Pancreas (tissue), 10 donors: ENCODE measurements at regions not wholly inside any gene's neighbourhood (a gene's known extent, or its start where the extent isn't known, plus 50 kb on each side); places are given as distances from the start of the nearest gene placed in this dataset.
A peak's percentile ranks its signal among the peaks of the same experiment; 100 is the strongest.
"Not testable (repeated sequence)": the region's sequence is repeated elsewhere in the genome, so short reads cannot be mapped to it uniquely, and the experiment has no call there.

ENCODE experiments used
- ATAC-seq, 4 donors: fragments of 200-7000 bp; cut with Tn5 transposase; one replicate each; pipeline versions ENCODE4 v1.8.0 to v1.9.1; 2020; ENCODE audit warnings: mild to moderate bottlenecking in 4 of 4, moderate library complexity in 4 of 4
- DNase-seq, 6 donors: peaks; one replicate each; pipeline ENCODE4 v3.0.0-alpha.2; 2020
- FAIRE-seq: peaks from 2 replicates; lab custom pipeline; 2012; peaks lifted over from hg19 to GRCh38; lab: Jason Lieb, UNC
- H3K27ac ChIP-seq, 4 donors: fragments of 200-600 bp; sonication (generic); 1 replicate in 3 of 4; 2 replicates in 1 of 4; pipeline versions ENCODE4 v1.5.0 to v1.8.0; 2020
- H3K27me3 ChIP-seq, 4 donors: fragments of 200-600 bp; one replicate each; pipeline ENCODE4 v1.8.0; 2021
- H3K36me3 ChIP-seq, 3 donors: fragments of 200-600 bp; sonication (generic) in 1 of 3; one replicate each; pipeline versions ENCODE4 v1.5.0 to v1.8.0; 2020 to 2021
- H3K4me1 ChIP-seq, 3 donors: fragments of 200-600 bp; one replicate each; pipeline ENCODE4 v1.8.0; 2021
- H3K4me3 ChIP-seq, 4 donors: fragments of 200-600 bp; sonication (generic) in 2 of 4; one replicate each; pipeline versions ENCODE4 v1.5.0 to v1.8.0; 2020 to 2021
- H3K9me3 ChIP-seq, 4 donors: fragments of 200-600 bp; one replicate each; pipeline ENCODE4 v1.8.0; 2021
- WGBS, 2 donors: extraction: QIAGEN DNeasy Blood & Tissue Kit; methylation state at CpG; one replicate each; pipeline ENCODE4 v1.1.7; 2013; 5-methylcytosine and 5-hydroxymethylcytosine counted together
- intact Hi-C, 3 donors: fragments of 100-400 bp; cut with DNase I; formaldehyde crosslinking; loops; one replicate each; pipeline versions ENCODE4 v1.11.1 to v1.14.2; 2022
- donor health status: healthy with polysubstance abuse.
- donor health status: DM: no; HTN: no; CAD: no; lungs with moderate emphysema.
- donor health status: DM: no; HTN: no; CAD: no.
- donor health status: control.
- donor health status: control.
- donor health status: Bipolar disorder and iron deficiency.
- donor health status: DM: yes; HTN: yes; CAD: no.
- donor health status: DM: no; HTN: no; CAD: no.
- donor health status: DM: no; HTN: no; CAD: no.
- donor health status: DM: yes; HTN: yes; CAD: no.

GRCh38 chr5:177847914-177848313, 65.2 kb upstream of the FAM153A start:
- ATAC-seq, H3K36me3 ChIP-seq, H3K4me1 ChIP-seq, H3K4me3 ChIP-seq, H3K27ac ChIP-seq, H3K9me3 ChIP-seq, H3K27me3 ChIP-seq, intact Hi-C loops, FAIRE-seq, DNase-seq: not testable (repeated sequence)
- 75 to 90% methylated on average over 6 of the region's 7 CpGs for WGBS, 2 donors

GRCh38 chr5:177846598-177846997, 63.9 kb upstream of the FAM153A start:
- H3K4me3 ChIP-seq, H3K9me3 ChIP-seq, H3K36me3 ChIP-seq, H3K27ac ChIP-seq, FAIRE-seq, H3K27me3 ChIP-seq, DNase-seq, H3K4me1 ChIP-seq, intact Hi-C loops: not testable (repeated sequence)
- ATAC-seq: peak in 2 of 4 donors; percentile 31 to 50
- 46 to 55% methylated on average over 2 of the region's 5 CpGs for whole genome bisulfite sequencing, 2 donors

- H3K9me3 ChIP-seq, intact Hi-C loops, FAIRE-seq, H3K4me1 ChIP-seq, H3K4me3 ChIP-seq, H3K27ac ChIP-seq, DNase-seq, H3K36me3 ChIP-seq, H3K27me3 ChIP-seq: not testable (repeated sequence)
- peak; percentile 61 to 84 (median 74) for ATAC-seq
- WGBS, 2 donors: 81 to 85% methylated on average over 1 of the region's 4 CpGs
Observed at GRCh38 chr5:177845906-177846305, 63.2 kb upstream of the FAM153A start.

- H3K27me3 ChIP-seq, H3K36me3 ChIP-seq, H3K9me3 ChIP-seq, DNase-seq, H3K27ac ChIP-seq, H3K4me1 ChIP-seq, FAIRE-seq, intact Hi-C loops, H3K4me3 ChIP-seq, ATAC-seq: not testable (repeated sequence)
- 40 to 79% methylated on average over 3 to 4 of the region's 5 CpGs for WGBS, 2 donors
Observed at GRCh38 chr5:177836191-177836590, 53.5 kb upstream of the FAM153A start.
